Inferior parietal cortex (tissue), 1 donor: ENCODE measurements at regions not wholly inside any gene's neighbourhood (a gene's known extent, or its start where the extent isn't known, plus 50 kb on each side); places are given as distances from the start of the nearest gene placed in this dataset.

ENCODE experiments used
- DNase-seq: peaks from one replicate; pipeline ENCODE4 v3.0.0-alpha.2; 2016; ENCODE audit errors: extremely low spot score

GRCh38 chr17:73694491-73694890, 50.2 kb upstream of the SDK2 start:
- DNase-seq = no peak

GRCh38 chr17:73695035-73695738, 50.9 kb upstream of the SDK2 start:
- DNase-seq = no peak

GRCh38 chr17:73696251-73696650, 52.0 kb upstream of the SDK2 start:
- DNase-seq = no peak

GRCh38 chr17:73697872-73698271, 53.6 kb upstream of the SDK2 start:
- no peak for DNase-seq

GRCh38 chr17:73698966-73699365, 54.7 kb upstream of the SDK2 start:
- DNase-seq = no peak

GRCh38 chr17:73701701-73702100, 57.5 kb upstream of the SDK2 start:
- DNase-seq = no peak

- DNase-seq = no peak
Measured at GRCh38 chr17:73703192-73703591, 58.9 kb upstream of the SDK2 start.

GRCh38 chr17:73703917-73704316, 59.7 kb upstream of the SDK2 start:
- DNase-seq = no peak

- DNase-seq = peak; percentile 39
Measured at GRCh38 chr17:73705594-73705993, 61.3 kb upstream of the SDK2 start.

GRCh38 chr17:73706428-73706827, 62.2 kb upstream of the SDK2 start:
- DNase-seq = no peak

GRCh38 chr17:73706858-73707257, 62.6 kb upstream of the SDK2 start:
- DNase-seq = no peak

GRCh38 chr17:73707358-73707757, 63.1 kb upstream of the SDK2 start:
- DNase-seq = no peak

GRCh38 chr17:73710095-73710592, 65.9 kb upstream of the SDK2 start:
- DNase-seq = peak; percentile 72

- DNase-seq = no peak
Measured at GRCh38 chr17:73711184-73711583, 66.9 kb upstream of the SDK2 start.

GRCh38 chr17:73711916-73712315, 67.7 kb upstream of the SDK2 start:
- DNase-seq = no peak

- DNase-seq = no peak
Measured at GRCh38 chr17:73713136-73713535, 68.9 kb upstream of the SDK2 start.

- DNase-seq = no peak
Measured at GRCh38 chr17:73715769-73716168, 71.5 kb upstream of the SDK2 start.

- no peak for DNase-seq
Measured at GRCh38 chr17:73717690-73718089, 73.4 kb upstream of the SDK2 start.

- DNase-seq = no peak
Measured at GRCh38 chr17:73718362-73718761, 74.1 kb upstream of the SDK2 start.

GRCh38 chr17:73718912-73719311, 74.7 kb upstream of the SDK2 start:
- no peak for DNase-seq

- peak; percentile 77 for DNase-seq
Measured at GRCh38 chr17:73719588-73720071, 75.4 kb upstream of the SDK2 start.

GRCh38 chr17:73720187-73720834, 76.1 kb upstream of the SDK2 start:
- DNase-seq = no peak

- DNase-seq = no peak
Measured at GRCh38 chr17:73722165-73722564, 77.9 kb upstream of the SDK2 start.
